Fibroblast of gingiva (primary cell): ENCODE measurements at regions not wholly inside any gene's neighbourhood (a gene's known extent, or its start where the extent isn't known, plus 50 kb on each side); places are given as distances from the start of the nearest gene placed in this dataset.
"Not testable (repeated sequence)": the region's sequence is repeated elsewhere in the genome, so short reads cannot be mapped to it uniquely, and the experiment has no call there.

Experiments used
- DNase-seq: peaks from one replicate; pipeline ENCODE4 v3.0.0-alpha.2; 2011; ENCODE audit warnings: low read depth

- no peak for DNase-seq
Measured at GRCh38 chr2:66174491-66174890, 260.4 kb upstream of the MEIS1 start.

GRCh38 chr2:66173645-66174044 lies 261.3 kb upstream of the MEIS1 start:
- DNase-seq: no peak

GRCh38 chr2:66171530-66171929 lies 263.4 kb upstream of the MEIS1 start:
- DNase-seq: no peak

- no peak for DNase-seq
Measured at GRCh38 chr2:66170744-66171330, 264.1 kb upstream of the MEIS1 start.

GRCh38 chr2:66169076-66169475 lies 265.8 kb upstream of the MEIS1 start:
- no peak for DNase-seq

DNA sequence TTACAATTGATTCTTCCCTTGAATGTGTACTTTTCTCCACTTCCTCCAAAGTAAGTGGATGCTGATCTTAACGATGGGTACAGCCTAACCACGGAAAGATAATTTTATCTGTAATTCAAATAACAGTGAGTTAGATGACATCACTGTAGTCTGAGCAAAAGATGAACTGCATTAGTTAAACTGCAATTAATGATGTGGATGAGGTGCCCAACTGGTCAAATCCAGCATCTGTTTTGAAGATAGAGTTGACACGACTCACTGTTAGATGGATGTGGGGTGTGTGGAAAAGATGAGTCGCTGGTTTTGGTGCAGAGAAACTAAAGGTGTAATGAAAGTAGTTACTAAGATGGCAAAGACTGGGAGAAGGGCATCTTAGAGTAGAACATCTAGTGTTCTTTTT lies 270.5 kb upstream of the MEIS1 start:
- no peak for DNase-seq

DNA sequence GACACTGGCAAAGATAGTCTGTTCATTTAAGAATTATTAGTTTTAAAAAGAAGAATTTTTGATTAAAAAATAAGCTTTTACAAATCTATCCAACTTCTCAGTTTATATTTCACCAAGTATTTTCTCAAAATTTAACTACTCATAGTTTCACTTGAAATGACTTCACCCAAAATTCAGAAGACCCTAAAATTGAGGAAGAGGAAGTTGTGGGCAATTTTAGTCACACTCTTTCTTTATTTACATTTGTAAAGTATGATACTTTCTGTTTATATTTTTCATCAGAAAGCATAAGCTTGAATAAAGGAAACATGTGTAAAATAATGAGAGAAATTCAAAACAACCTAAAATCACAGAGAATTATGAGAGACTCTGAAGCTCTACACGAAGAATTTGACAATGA lies 278.8 kb upstream of the MEIS1 start:
- DNase-seq: no peak

DNA sequence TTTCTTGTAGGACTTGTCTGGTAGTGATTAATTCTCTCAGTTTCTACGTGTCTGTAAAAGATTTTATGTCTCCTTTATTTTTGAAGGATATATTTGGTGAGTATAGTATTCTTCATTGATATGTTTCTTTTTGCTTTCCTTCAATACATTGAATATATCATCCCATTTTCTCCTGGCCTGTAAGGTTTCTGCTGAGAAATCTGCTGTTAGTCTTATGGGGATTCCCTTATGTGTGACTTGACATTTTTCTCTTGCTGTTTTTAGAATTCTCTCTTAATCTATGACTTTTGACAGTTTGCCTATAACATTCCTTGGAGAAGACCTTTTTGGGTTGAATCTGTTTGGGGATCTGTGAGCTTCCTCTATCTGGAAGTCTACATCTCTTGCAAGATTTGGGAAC lies 281.0 kb upstream of the MEIS1 start:
- no peak for DNase-seq

DNA sequence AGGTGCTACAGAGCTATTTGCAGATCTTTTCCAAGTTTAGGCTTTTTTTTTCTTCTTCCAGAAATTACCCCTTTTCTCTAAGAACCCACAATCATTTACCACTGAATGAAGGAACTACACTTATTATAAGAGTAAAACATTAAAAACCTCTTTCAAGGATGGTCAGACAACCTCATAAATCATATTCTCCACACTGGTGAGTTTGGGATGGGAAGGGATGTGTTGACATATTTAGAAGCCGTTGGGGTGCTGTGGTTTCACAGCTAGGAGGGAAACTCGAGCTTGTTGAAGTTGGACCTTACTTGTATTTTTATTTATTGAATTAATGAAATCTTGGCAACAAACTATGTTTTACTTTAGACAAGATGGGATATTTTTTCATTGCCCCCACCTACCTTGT lies 289.4 kb upstream of the MEIS1 start:
- DNase-seq: no peak

DNA sequence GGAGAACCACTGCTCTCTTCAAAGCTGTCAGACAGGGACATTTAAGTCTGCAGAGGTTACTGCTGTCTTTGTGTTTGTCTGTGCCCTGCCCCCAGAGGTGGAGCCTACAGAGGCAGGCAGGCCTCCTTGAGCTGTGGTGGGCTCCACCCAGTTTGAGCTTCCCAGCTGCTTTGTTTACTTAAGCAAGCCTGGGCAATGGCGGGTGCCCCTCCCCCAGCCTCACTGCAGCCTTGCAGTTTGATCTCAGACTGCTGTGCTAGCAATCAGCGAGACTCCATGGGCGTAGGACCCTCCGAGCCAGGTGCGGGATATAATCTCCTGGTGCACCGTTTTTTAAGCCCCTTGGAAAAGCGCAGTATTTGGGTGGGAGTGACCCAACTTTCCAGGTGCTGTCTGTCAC lies 290.6 kb upstream of the MEIS1 start:
- DNase-seq: not testable (repeated sequence)

GRCh38 chr2:66137606-66138130 lies 297.3 kb upstream of the MEIS1 start:
- no peak for DNase-seq

DNA sequence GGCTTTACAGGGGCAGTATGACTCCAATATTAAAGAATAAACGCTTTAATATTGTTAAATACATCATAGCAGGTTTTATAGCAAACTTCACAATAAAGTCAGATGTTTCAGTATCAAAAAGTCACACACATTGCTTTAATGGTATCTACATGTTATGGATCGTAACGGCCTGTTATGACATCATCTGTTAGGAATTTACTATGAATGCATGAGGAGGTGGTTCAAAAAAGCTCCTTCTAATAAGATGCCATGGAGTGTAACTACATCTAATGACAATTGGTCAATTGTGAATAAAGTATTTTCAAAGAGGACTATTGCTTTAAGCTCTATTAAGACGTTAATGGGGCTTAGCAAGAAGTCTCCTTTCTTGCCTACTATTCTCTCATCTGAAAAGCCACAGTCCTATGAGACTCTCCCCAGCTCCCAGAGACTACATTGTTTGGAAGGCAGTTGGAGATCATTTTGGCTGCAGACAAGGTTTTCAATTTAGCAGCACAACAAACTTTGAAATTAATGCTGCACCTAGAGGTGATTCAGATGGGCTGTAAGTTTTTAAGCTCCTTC lies 300.7 kb upstream of the MEIS1 start:
- no peak for DNase-seq

- DNase-seq: no peak
Measured at GRCh38 chr2:66127656-66128055, 307.3 kb upstream of the MEIS1 start.

DNA sequence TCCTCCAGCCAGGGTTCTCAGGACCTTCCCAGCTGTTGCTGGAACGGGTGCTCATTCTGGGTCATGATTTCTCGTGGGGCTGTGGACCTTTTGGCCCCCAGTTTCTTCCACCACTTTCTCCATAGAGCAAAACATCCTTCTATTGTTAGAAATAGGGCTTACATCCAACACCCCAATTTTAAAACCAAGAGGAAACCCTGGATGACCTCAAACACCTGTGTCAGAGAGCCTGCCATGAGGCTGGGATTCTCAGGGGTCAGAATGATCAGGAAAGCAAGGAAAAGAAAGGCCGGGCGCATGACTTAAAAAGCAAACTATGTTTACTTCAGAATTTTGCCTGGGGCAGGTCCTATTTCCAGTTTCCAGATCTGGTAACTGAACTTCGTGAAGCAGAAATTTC lies 307.9 kb upstream of the MEIS1 start:
- no peak for DNase-seq

DNA sequence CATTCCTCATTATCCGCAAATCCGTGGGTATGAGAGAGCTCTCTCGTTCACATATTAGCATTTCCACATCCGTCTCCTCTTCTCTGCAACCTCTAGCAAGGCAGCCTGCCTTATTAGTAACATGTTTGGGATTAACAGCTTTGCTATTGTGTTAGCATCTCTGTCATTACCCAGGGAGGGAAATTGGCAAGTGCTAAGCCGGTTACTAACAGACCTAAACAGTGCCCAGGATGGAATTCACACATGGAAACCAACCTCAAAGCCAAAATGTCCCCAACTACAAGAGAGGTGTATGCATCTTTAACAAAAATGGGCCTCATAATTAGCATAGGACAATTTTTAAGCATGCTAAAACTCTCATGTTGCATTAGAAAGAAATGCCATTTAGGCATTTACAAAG lies 309.0 kb upstream of the MEIS1 start:
- DNase-seq: no peak

- DNase-seq: no peak
Measured at GRCh38 chr2:66122516-66122915, 312.4 kb upstream of the MEIS1 start.

DNA sequence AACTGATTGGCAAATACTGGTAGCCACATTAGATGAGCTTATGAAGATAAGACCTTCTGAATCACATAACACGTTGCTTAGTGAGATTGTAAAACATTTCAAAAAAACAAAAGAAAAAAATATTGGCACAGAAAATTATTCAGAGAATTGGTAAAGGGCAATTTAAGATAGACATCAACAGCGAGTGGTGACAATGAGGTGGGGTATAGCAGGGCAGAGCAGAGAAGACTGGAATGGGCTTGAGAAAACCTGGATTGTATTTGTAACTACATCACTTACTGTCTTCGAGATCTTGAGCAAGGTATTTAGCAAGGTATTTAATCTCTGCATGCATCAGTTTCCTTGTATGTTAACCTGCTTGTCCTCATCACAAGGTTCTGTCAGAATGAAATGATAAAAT lies 313.0 kb upstream of the MEIS1 start:
- no peak for DNase-seq

DNA sequence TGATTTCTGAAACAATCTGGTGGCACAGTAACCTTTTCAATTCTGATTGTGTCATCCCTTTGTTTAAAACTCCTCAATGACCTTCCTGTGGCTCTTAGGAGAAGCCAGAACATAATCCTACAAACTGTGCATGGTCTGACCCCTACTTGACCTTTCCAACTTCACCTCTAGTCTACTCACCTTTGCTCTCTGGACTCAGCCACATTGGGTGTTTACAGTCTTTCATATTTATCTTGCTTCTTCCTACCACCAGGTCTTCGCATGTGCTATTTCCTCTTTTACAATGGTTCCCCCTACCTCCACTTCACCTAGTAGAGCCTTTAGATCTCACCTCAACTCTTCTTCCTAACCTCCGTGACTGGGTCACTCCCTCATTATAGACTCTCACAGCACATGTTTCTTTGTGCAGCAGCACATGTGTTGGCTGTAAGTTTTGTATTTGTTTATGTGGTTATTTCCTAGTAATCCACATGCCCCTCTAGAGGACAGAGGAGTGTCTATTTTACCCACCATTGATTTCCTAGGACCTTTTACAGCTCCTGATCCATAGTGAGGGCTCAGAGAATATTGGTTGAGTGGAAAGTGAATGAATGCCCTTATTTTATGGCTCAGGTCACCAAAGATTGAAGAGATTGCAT lies 320.8 kb upstream of the MEIS1 start:
- DNase-seq: no peak

- DNase-seq: no peak
Measured at GRCh38 chr2:66111706-66112105, 323.2 kb upstream of the MEIS1 start.

DNA sequence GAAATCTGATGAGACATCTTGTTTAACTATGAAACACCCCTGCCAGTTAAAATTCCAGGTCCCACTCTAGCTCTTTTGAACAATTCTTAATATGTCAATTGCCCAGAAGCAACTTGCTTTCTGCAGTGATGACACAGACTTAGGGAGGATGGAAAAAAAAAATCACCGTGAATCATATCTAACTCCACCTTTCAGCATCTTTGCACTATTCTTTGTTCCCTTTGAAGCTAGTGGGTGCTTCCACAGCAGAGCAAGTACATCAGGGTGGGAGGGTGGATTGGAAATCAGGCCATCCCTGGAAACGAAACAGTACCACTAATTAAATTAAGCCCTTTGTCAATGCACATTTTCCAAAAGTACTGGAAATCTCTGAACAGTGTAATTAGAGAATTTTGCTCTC lies 324.3 kb upstream of the MEIS1 start:
- no peak for DNase-seq

DNA sequence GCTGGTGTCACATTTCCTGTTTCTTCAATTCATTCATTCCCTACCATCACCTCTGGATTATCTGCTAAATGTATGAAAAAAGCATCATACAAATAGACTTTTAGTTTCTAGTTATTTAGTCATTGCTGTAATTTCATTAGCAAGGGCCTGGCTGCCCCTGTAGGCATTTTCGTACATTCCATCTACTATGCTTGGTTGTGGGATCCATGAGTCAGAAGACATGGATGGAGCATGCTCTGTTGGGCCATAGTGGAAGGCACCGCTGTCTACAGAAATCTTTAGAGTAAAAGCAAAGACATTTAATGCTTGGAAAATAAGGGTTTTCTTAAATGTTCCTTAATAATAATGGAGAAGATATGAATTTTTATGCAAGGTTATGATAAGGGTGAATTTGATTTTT lies 324.8 kb upstream of the MEIS1 start:
- DNase-seq: no peak

GRCh38 chr2:66109419-66109818 lies 325.5 kb upstream of the MEIS1 start:
- DNase-seq: no peak

DNA sequence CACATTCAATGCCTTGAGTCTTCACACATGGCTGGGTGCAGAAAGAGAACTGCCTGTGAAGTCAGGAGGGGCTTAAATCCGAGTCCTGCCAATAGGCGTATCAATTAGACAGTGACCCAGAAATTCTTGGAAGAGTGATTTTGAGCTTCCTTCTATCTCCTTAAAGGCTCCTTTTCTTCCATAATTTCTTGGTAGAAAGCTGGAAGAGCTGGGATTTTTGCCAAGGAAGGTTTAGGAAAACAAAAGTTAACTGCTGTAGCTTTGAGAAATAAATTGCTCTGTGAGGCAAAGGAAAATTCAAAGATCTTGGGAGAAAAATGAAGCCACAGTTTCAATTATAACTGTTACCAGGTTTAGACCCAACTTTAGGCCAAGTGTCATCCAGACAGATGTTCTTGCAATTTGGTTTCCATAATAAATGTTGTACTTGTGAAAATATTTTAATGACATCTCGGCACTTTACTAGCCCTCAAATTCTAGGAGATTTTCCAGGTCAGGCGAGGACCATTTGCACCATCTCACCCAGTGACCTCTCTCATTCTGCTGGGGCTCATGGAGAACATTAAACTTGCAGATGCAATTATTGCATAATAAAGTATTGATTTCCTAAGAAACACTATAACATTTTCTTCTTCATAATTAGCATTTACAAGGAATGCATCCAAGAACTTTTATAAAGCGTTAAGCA lies 329.7 kb upstream of the MEIS1 start:
- no peak for DNase-seq
